ENCODE measurements at regions not wholly inside any gene's neighbourhood (a gene's known extent, or its start where the extent isn't known, plus 50 kb on each side); places are given as distances from the start of the nearest gene placed in this dataset.

GRCh38 chr12:24293549-24293948 is 344.1 kb upstream of the SOX5 start:
- Histone ChIP-seq H3K27me3 (ENCODE audit: low read length) (no peaks in the 10 kb centered on the region), H2AFZ (ENCODE audit: low read depth, low read length, severe bottlenecking) (no peak overlapping the region), H4K20me1 (ENCODE audit: low read depth, low read length) (no peaks in the 10 kb centered on the region), H3K27ac (ENCODE audit: low read depth, low read length) (no peak overlapping the region), H3K4me2 (ENCODE audit: low read depth, low read length, poor library complexity, severe bottlenecking) (no peak overlapping the region), H3K4me3 (ENCODE audit: insufficient read depth, low read length, poor library complexity, severe bottlenecking) (no peak overlapping the region), H3K9me3 (ENCODE audit: insufficient read depth, low read length) (no peaks in the 10 kb centered on the region), H3K79me2 (ENCODE audit: insufficient read depth, low read length) (no peaks in the 10 kb centered on the region), H3F3A (ENCODE audit: insufficient read depth) (no peaks in the 10 kb centered on the region), H3K9me2 (replicated peaks; ENCODE audit: insufficient read depth, low read length) (no peaks in the 10 kb centered on the region), H3K36me3 (ENCODE audit: low read length) (no peaks in the 10 kb centered on the region), H3K9ac (ENCODE audit: low read length) (no peak overlapping the region)
- TF ChIP-seq CTCF (IDR thresholded peaks at IDR 0.05; ENCODE audit: insufficient read depth, low read length, poor library complexity, severe bottlenecking) (no peak), EZH2phosphoT487 (conservative IDR thresholded peaks at IDR 0.05; ENCODE audit: low read length) (no peak)

- no peak overlapping the region for H3K4me3 ChIP-seq (ENCODE audit: insufficient read depth, low read length, poor library complexity, severe bottlenecking)
- H3K4me2 ChIP-seq (ENCODE audit: low read depth, low read length, poor library complexity, severe bottlenecking) = no peak overlapping the region
- H3K36me3 ChIP-seq (ENCODE audit: low read length) = no peaks in the 10 kb centered on the region
- no peaks in the 10 kb centered on the region for H3K27me3 ChIP-seq (ENCODE audit: low read length)
- H3K9ac ChIP-seq (ENCODE audit: low read length) = no peak overlapping the region
- H3K9me2 ChIP-seq (replicated peaks; ENCODE audit: insufficient read depth, low read length) = no peaks in the 10 kb centered on the region
- no peak overlapping the region for H3K27ac ChIP-seq (ENCODE audit: low read depth, low read length)
- H3K79me2 ChIP-seq (ENCODE audit: insufficient read depth, low read length) = no peaks in the 10 kb centered on the region
- TF ChIP-seq EZH2phosphoT487 (conservative IDR thresholded peaks at IDR 0.05; ENCODE audit: low read length) (no peak), CTCF (IDR thresholded peaks at IDR 0.05; ENCODE audit: insufficient read depth, low read length, poor library complexity, severe bottlenecking) (no peak)
- H2AFZ ChIP-seq (ENCODE audit: low read depth, low read length, severe bottlenecking) = no peak overlapping the region
- no peaks in the 10 kb centered on the region for H3K9me3 ChIP-seq (ENCODE audit: insufficient read depth, low read length)
- no peaks in the 10 kb centered on the region for H4K20me1 ChIP-seq (ENCODE audit: low read depth, low read length)
- no peaks in the 10 kb centered on the region for H3F3A ChIP-seq (ENCODE audit: insufficient read depth)
Observed at GRCh38 chr12:24287963-24288362, 338.5 kb upstream of the SOX5 start.

GRCh38 chr12:24285448-24285847 is 336.0 kb upstream of the SOX5 start:
- Histone ChIP-seq H3K27me3 (ENCODE audit: low read length) (no peaks in the 10 kb centered on the region), H4K20me1 (ENCODE audit: low read depth, low read length) (no peaks in the 10 kb centered on the region), H3K79me2 (ENCODE audit: insufficient read depth, low read length) (no peaks in the 10 kb centered on the region), H3K36me3 (ENCODE audit: low read length) (no peaks in the 10 kb centered on the region), H3K4me2 (ENCODE audit: low read depth, low read length, poor library complexity, severe bottlenecking) (no peak overlapping the region), H3F3A (ENCODE audit: insufficient read depth) (no peaks in the 10 kb centered on the region), H3K9me3 (ENCODE audit: insufficient read depth, low read length) (no peaks in the 10 kb centered on the region), H3K4me3 (ENCODE audit: insufficient read depth, low read length, poor library complexity, severe bottlenecking) (no peak overlapping the region), H3K27ac (ENCODE audit: low read depth, low read length) (no peak overlapping the region), H3K9me2 (replicated peaks; ENCODE audit: insufficient read depth, low read length) (no peaks in the 10 kb centered on the region), H3K9ac (ENCODE audit: low read length) (no peak overlapping the region), H2AFZ (ENCODE audit: low read depth, low read length, severe bottlenecking) (no peak overlapping the region)
- TF ChIP-seq EZH2phosphoT487 (conservative IDR thresholded peaks at IDR 0.05; ENCODE audit: low read length) = no peak
- TF ChIP-seq CTCF (IDR thresholded peaks at IDR 0.05; ENCODE audit: insufficient read depth, low read length, poor library complexity, severe bottlenecking) = no peak

- Histone ChIP-seq H3K9me3 (ENCODE audit: insufficient read depth, low read length) (no peaks in the 10 kb centered on the region), H3F3A (ENCODE audit: insufficient read depth) (no peaks in the 10 kb centered on the region), H3K4me3 (ENCODE audit: insufficient read depth, low read length, poor library complexity, severe bottlenecking) (no peak overlapping the region), H3K27me3 (ENCODE audit: low read length) (no peaks in the 10 kb centered on the region), H3K9me2 (replicated peaks; ENCODE audit: insufficient read depth, low read length) (no peaks in the 10 kb centered on the region), H3K9ac (ENCODE audit: low read length) (no peak overlapping the region), H3K27ac (ENCODE audit: low read depth, low read length) (no peak overlapping the region), H2AFZ (ENCODE audit: low read depth, low read length, severe bottlenecking) (no peak overlapping the region), H3K79me2 (ENCODE audit: insufficient read depth, low read length) (no peaks in the 10 kb centered on the region), H3K36me3 (ENCODE audit: low read length) (no peaks in the 10 kb centered on the region), H3K4me2 (ENCODE audit: low read depth, low read length, poor library complexity, severe bottlenecking) (no peak overlapping the region), H4K20me1 (ENCODE audit: low read depth, low read length) (no peaks in the 10 kb centered on the region)
- no peak for TF ChIP-seq CTCF (IDR thresholded peaks at IDR 0.05; ENCODE audit: insufficient read depth, low read length, poor library complexity, severe bottlenecking)
- TF ChIP-seq EZH2phosphoT487 (conservative IDR thresholded peaks at IDR 0.05; ENCODE audit: low read length) = no peak
Observed at GRCh38 chr12:24281341-24281740, 331.9 kb upstream of the SOX5 start.
